K562 (cell line): ENCODE measurements at regions not wholly inside any gene's neighbourhood (a gene's known extent, or its start where the extent isn't known, plus 50 kb on each side); places are given as distances from the start of the nearest gene placed in this dataset.

ENCODE experiments used
- CC2D1A ChIP-seq: fragments of 450-650 bp; IDR thresholded peaks from 2 replicates; pipeline ENCODE4 v1.6.1; 2017; ENCODE audit warnings: mild to moderate bottlenecking
- CEBPB ChIP-seq: fragments of 450-650 bp; IDR thresholded peaks from 2 replicates; pipeline ENCODE4 v1.6.1; 2016; ENCODE audit warnings: missing genetic modification characterization, missing compliant biosample characterization
- CREM ChIP-seq: IDR thresholded peaks from 2 replicates; pipeline ENCODE4 v1.6.1; 2014; ENCODE audit warnings: antibody characterized with exemption, low read depth
- CTBP1 ChIP-seq: fragments of 450-650 bp; IDR thresholded peaks from 2 replicates; pipeline ENCODE4 v1.6.1; 2016; ENCODE audit warnings: borderline replicate concordance
- DIDO1 ChIP-seq: fragments of 450-650 bp; IDR thresholded peaks from 2 replicates; pipeline ENCODE4 v1.6.1; 2016; ENCODE audit warnings: low read depth, missing biosample characterization, missing genetic modification characterization
- DPF2 ChIP-seq: fragments of 450-650 bp; IDR thresholded peaks from 2 replicates; pipeline ENCODE4 v1.6.1; 2016
- ETV1 ChIP-seq: fragments of 450-650 bp; conservative IDR thresholded peaks from 2 replicates; pipeline ENCODE4 v1.6.1; 2016; ENCODE audit warnings: missing genetic modification characterization, control low read depth, low read depth, missing compliant biosample characterization
- HCFC1 ChIP-seq: IDR thresholded peaks from 2 replicates; pipeline ENCODE4 v1.6.1; 2012; ENCODE audit warnings: low read depth, low read length, improper control_type of control experiment
- NFYB ChIP-seq: IDR thresholded peaks from 2 replicates; pipeline ENCODE4 v1.6.1; 2011; ENCODE audit warnings: mild to moderate bottlenecking, moderate library complexity; ENCODE audit not compliant: insufficient read length; ENCODE audit errors: extremely low read depth
- NR2C2 ChIP-seq, 2 experiments: fragments of 200-800 bp in 1 of 2; sonication (Bioruptor generic) in 1 of 2; sonication (generic) in 1 of 2; formaldehyde crosslinking in 1 of 2; IDR thresholded peaks; 2 replicates each; pipeline versions ENCODE4 v1.6.1 to v1.8.0; 2016 to 2022; ENCODE audit warnings: mild to moderate bottlenecking in 1 of 2, missing compliant biosample characterization in 1 of 2, missing genetic modification characterization in 1 of 2, missing genetic modification reagents in 1 of 2
- POLR2A ChIP-seq: fragments of 450-650 bp; conservative IDR thresholded peaks from 2 replicates; pipeline ENCODE4 v1.6.1; 2016
- POU5F1 ChIP-seq: fragments of 150-350 bp; IDR thresholded peaks from 2 replicates; pipeline ENCODE4 v1.6.1; 2014; ENCODE audit warnings: borderline replicate concordance, low read length, low read depth, mild to moderate bottlenecking; ENCODE audit not compliant: partially characterized antibody
- RBFOX2 ChIP-seq: fragments of 200-400 bp; formaldehyde crosslinking; IDR thresholded peaks from 2 replicates; pipeline ENCODE4 v1.6.1; 2017; ENCODE audit warnings: low read depth, mild to moderate bottlenecking, low read length, moderate library complexity
- REST ChIP-seq, 2 experiments: fragments of 450-650 bp; formaldehyde crosslinking in 1 of 2; IDR thresholded peaks; 2 replicates each; pipeline versions ENCODE4 v1.4.0 to v1.6.1; 2014 to 2020; ENCODE audit warnings: mild to moderate bottlenecking in 2 of 2, borderline replicate concordance in 1 of 2, low read depth in 1 of 2
- SMAD1 ChIP-seq: fragments of 150-350 bp; IDR thresholded peaks from 2 replicates; pipeline ENCODE4 v1.6.1; 2014; ENCODE audit warnings: low read length, low read depth; ENCODE audit not compliant: partially characterized antibody
- SP1 ChIP-seq: sonication (generic); formaldehyde crosslinking; IDR thresholded peaks from 2 replicates; pipeline ENCODE4 v1.8.1; 2022; ENCODE audit warnings: mild to moderate bottlenecking, missing genetic modification reagents
- TBP ChIP-seq: optimal IDR thresholded peaks from 2 replicates; pipeline ENCODE3; 2011; ENCODE audit warnings: low read depth, low read length, improper control_type of control experiment
- ZNF184 ChIP-seq: sonication (generic); formaldehyde crosslinking; IDR thresholded peaks from 2 replicates; pipeline ENCODE4 v1.5.0; 2020; ENCODE audit warnings: missing genetic modification reagents
- TF ChIP-seq, protein P1 (sequence below), 2 experiments: fragments of 250-450 bp in 1 of 2; fragments of 450-650 bp in 1 of 2; sonication (Bioruptor Pico) in 1 of 2; IDR thresholded peaks; 2 replicates each; pipeline versions ENCODE4 v1.6.1 to v1.8.0; 2016 to 2021; ENCODE audit warnings: mild to moderate bottlenecking in 2 of 2, moderate library complexity in 2 of 2, missing compliant biosample characterization in 1 of 2, missing genetic modification characterization in 1 of 2

- TF ChIP-seq REST (IDR thresholded peaks at IDR 0.05; ENCODE audit: borderline replicate concordance) (0 out of 2 replicates have a peak, but pooled peaks have one; percentile 38), REST (CRISPR knock-in tag; IDR thresholded peaks at IDR 0.05; ENCODE audit: low read depth) (no peak), SMAD1 (peak; percentile 41), CTBP1 (peak; percentile 33; the same call in 1 of the 2 replicates), ZNF184 (CRISPR knock-in tag) (no peak), CREM (peak; percentile 92), TBP (peak; percentile 31), NFYB (peak; percentile 80), POLR2A (peak; percentile 49), DIDO1 (tag) (0 out of 2 replicates have a peak, but pooled peaks have one; percentile 34), CC2D1A (no peak), POU5F1 (peak; percentile 54), SP1 (CRISPR knock-in tag) (peak; percentile 46; the same call in 1 of the 2 replicates), ETV1 (peak; percentile 70), RBFOX2 (peak; percentile 32; the same call in 1 of the 2 replicates), NR2C2 (CRISPR knock-in tag; IDR thresholded peaks at IDR 0.05) (no peak), NR2C2 (tag; IDR thresholded peaks at IDR 0.05) (peak; percentile 23; the same call in 1 of the 2 replicates), DPF2 (0 out of 2 replicates have a peak, but pooled peaks have one; percentile 25), CEBPB (tag) (peak; percentile 66), HCFC1 (peak; percentile 98)
- TF ChIP-seq, protein P1, sequence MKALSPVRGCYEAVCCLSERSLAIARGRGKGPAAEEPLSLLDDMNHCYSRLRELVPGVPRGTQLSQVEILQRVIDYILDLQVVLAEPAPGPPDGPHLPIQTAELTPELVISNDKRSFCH (CRISPR knock-in tag; IDR thresholded peaks at IDR 0.05) = no peak
- TF ChIP-seq, protein P1 (tag; IDR thresholded peaks at IDR 0.05) = peak; percentile 73; the same call in 1 of the 2 replicates
Measured at GRCh38 chr3:14319654-14320182, 82.7 kb upstream of the SLC6A6 start (continued).
